Suppressor macrophage (primary cell): ENCODE measurements at regions not wholly inside any gene's neighbourhood (a gene's known extent, or its start where the extent isn't known, plus 50 kb on each side); places are given as distances from the start of the nearest gene placed in this dataset.
"Not testable (repeated sequence)": the region's sequence is repeated elsewhere in the genome, so short reads cannot be mapped to it uniquely, and the experiment has no call there.

ENCODE experiments used
- DNase-seq, 4 experiments: peaks; one replicate each; pipeline ENCODE4 v3.0.0-alpha.2; 2020 to 2022

DNA sequence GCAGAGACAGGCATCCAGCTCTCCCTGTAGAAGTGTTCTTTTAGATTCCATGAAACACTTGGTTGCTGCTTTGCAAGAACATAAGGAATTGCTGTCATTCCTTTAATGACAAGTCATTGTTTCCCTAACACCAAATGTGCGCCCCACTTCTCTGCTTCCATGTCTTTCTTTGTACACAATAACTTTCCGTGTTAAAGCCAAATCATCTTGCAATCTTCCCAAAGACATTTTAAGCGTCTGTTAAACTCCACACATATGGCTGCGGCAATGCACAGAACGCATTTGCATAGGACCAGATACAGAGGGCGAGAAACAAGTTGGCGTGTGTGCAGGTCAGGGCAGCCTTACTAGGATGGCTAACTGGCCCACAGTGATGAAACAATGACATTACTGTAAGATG is 399.3 kb upstream of the PRKCQ start:
- no peak for DNase-seq

DNA sequence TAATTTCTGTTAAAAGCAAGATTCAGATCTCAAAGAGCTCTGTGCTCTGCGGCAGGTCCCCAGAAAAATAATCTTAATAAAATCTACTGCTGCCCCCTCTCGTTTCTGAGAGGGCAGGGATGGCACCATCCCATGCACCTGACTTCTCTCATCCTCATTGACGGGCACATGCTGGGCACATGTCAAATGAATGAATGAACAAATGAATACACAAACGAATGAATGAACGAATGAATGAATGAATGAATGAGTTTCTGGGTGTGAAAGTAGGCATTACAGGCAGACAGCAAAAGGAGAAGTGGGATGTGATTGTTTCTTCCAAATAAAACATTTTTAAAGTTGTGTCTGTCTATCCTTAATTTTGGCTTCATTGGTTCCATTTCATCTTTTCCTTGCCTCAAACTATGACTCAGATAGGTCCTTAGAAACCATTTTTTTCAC is 398.1 kb upstream of the PRKCQ start:
- no peak for DNase-seq

DNA sequence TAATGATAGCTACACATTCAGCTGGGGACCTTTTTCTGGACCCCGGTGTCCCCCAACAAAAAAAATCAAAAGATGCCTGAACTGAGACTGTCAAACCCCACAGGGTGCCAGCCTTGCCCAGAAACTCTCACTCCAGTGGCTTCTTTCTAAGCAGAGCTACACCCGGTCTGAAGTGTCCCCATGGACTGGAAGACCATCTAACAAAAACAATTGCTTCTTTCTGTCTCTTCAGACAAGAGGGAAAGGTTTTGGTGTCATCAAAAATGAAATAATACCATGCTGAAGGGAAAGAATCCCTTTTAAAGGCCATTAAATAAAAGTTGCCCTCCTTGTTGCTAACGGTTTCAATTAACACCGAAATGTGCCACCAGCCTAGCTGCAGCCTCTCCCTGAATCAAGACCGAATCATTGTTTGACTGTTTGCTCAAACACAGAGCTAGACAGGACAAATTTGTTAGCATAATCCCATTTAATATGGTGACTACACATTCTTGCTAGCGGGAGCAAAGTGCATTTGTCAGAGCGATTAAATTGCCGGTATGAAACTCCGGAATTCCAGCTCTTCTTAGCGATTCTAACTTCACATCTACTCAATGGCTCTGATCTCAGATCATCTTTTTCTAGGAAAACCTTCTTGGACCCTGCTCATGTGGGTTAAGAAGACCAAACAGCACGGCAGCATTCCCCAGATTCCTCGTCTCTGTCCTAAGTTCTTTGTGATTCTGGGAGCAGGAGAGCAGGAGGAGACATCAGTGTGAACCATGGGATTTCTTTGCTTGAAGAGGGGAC is 397.5 kb upstream of the PRKCQ start:
- DNase-seq: no peak

DNA sequence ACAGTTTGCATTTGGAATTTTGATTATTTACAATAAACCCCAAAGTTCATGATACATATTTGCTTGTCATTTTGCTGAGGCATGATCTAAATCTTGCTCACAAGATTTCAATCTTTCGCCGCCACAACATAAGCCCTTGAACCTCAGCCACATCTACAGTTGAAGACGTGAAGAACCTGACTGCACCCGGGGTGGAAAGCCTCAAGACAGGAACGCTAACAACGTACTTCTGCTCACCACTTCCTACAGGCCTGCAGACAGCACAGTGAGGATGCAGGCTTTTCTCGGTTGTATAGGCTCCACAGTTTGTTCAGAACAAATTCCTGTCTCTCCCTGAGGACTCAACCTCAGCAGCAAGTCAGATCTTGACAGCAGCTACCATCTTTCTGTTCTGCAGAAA is 393.8 kb upstream of the PRKCQ start:
- DNase-seq: peak; percentile 11 to 47 (median 30)

DNA sequence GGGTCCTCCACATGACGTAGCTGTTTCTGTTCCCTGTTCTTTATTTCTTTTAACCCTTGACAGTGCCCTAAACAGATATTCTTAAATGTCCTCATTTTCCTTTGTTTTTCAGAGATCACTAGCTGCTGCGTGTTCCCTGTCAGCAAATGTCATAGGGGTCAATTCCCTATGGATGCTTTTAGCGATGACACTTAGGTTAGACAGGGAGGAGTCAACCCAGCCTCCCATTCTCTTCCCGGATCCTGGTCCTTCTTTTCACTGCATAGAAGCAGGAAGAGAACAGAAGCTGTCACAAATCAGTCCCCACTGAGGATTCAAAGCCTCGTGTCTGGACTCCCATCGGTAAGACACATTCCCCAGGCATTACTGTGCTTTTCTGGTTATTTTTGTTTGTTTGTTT is 392.1 kb upstream of the PRKCQ start:
- DNase-seq: no peak

DNA sequence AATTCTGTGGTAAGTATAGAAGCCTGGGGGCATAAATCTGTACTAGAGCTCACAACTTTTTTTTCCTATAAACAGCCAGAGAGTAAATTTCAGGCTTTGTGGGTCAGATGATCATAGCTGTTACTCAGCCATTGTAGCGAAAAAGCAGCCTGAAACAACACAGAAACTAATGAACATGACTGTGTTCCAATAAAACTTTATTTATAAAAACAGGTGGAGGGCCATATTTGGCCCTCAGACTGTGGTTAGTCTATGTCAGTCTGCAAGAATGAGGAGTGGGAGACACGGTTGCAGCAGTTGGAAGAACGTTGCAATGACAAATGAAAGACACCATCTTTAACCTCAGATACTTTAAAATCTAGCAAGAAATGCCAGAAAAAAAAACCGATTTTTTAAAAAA is 389.6 kb upstream of the PRKCQ start:
- no peak for DNase-seq

DNA sequence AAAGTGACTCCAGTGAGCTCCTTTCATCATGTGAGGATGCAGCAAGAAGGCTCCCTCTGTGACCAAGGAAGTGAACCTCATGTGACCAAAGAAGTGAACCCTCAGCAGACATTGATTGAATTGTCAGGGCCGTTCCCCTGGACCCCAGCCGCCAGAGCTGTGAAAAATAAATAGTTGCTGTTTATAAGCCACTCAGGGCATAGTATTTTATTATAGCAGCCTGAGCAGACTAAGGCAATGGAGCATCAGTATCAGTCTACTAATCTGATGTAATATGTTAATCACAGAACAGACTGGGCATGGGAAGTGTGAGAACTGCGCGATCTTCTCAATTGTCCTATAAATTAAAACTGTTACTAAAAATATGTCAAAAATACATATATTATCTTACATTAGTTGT is 384.5 kb upstream of the PRKCQ start:
- no peak for DNase-seq

DNA sequence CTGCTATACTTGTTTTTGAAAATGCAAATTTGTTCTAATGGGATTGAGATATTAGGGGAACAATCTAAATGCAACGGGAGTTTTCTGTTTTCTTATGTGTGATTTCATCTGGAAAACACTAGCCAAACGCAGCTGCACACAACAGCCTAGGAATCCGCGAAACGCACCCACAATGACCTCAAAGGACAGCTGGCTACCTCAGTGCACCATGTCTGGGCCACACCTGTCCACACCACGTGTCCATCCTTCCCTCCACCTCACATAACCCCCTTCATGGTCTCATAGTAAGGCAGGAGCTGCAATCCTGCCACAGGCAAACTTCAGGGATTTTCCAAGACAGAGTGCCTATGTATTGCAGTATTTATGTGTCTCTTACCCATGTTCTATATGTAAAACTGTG is 382.5 kb upstream of the PRKCQ start:
- DNase-seq: no peak

DNA sequence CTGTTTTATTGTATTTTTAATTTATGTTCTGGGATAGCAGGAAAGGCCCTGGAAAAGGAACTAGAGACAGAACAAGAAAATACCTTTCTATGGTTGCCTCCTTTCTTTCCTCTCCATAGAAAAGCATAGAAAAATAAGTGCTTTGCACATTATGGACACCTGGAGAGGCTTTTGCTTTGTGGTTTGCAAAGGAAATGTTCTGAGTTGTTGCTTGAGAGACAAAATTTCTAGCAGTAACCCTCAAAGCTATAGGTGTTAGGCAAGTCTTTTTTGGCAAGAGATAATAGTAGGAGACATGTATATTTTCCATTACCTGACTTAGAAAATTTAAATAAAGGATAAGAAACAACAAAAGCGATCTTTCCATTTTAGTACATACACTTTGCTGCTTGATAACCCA is 378.6 kb upstream of the PRKCQ start:
- DNase-seq: no peak

DNA sequence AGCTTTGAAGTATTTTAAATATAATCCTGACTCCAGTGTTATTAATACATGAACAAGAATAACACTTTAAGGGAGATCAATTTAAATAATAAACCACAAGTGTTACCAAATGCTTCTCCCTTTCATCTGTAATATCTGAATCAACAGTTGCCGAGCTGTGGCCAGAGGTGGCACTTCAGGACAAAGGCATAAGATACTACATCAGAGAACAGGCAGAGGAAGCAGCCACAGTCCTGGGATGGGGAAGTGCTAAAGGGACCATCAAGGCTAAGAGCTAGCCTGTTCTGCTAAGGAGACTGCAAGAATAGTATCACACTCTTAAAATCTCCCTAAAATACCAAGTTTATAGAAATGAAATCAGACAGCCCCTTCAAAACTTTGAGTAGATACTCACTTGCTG is 378.2 kb upstream of the PRKCQ start:
- DNase-seq: peak; percentile 56 to 72 (median 66)

DNA sequence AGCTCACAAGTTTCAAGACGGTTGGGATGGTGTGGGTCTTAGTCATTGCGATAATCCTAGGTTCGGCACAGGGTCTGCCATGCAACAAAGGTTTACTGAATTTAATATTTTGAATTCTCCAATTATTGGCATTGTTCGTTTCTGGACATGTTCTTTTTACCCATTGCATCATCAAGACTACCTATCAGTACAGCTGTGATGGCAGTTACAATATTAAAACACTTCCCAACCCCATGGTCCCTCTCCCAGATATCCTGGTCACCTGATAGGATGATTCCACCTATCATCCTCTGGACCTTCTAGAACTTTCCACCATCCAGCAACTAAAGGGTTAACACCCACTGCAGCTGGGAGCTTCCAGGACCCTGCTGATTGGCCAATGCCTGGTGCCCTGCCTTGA is 377.8 kb upstream of the PRKCQ start:
- no peak for DNase-seq

DNA sequence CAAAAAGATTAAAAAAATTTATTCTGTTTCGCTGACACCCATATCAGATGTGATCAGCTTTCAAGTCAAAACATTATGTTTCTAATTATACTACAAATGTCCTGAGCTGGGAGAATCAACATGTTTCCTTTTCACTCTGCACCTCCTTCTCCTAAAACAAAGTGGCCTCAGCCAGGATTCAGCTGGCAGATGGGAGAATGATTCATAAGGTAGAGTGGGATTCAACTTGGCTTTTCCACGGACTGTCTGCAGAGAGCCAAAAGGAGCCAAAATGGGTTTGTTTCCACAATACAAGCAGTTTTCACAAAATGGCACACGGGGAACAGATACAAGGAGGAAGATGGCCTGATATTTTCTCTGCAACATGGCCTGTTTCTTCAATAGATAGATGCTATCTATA is 376.5 kb upstream of the PRKCQ start:
- DNase-seq: no peak

DNA sequence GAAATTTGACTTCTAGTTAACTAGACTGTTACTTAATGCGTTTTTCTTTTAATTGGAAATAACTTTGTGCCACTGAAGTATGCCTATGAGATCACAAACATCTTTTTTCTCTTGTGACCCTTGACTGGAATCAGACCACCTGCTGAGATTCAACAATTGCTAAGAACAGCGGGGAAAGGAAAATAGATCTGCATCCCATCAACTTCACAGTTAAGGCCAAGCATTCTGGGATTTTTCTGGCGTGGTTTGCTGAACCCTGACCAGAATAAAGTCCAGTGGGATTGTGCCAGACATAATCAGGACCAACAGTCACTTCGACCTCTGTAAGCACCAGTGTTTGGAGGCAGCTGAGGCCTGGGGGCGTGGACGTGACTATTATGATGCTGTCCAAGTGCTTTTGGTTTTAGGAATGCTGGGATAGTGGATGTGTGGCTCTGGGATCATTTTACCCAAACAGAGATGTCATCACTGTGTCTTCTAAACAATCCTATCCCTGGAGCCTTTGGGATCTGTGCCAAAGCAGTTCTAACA is 373.3 kb upstream of the PRKCQ start:
- no peak for DNase-seq

DNA sequence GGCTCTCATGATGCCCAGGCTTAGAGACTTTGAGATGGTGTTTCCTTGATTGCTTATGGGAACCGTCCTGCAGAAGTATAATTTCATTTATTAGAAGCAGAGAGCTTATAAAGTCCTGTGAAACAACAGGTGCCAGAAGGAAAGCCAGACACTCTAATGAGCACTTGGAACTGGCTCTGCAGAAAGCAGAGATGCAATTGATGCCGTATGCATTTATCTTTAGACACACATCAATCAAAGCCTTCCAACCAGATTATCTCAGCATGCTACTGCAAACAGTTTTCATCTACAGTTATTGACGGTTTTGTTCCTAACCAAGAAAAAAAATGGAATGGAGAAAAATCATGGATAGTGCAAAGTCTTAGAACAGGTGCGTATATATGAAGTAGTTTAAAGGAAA is 371.7 kb upstream of the PRKCQ start:
- no peak for DNase-seq

DNA sequence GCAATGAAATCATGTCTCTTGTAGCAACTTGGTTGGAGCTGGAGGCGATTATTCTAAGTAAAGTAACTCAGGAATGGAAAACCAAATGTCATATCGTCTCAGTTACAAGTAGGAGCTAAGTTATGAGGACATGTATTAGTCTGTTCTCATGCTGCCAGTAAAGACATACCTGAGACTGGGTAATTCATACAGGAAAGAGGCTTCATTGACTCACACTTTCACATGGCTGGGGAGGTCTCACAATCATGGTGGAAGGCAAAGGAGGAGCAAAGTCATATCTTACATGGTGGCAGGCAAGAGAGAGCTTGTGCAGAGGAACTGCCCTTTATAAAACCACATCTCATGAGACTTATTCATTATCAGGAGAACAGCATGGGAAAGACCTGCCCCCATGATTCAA is 370.1 kb upstream of the PRKCQ start:
- no peak for DNase-seq

DNA sequence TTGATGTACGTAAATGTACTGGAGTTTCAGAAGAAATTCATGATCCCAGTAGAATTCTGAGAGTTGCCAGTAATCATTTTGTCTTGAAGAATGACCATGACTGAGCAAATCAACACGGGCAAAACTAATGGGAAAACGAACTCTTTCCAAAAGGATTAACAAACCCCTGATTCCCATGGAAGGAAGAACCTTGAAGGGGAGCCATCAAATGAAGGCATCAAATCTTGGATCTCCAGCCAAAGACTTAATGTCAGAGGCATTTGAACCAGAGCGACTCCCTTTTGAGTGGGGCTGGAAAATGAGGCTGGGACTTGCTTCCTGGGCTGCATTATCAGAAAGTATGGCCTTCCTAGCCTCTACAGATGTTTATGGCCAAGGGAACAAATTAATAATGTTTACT is 364.4 kb upstream of the PRKCQ start:
- DNase-seq: no peak

DNA sequence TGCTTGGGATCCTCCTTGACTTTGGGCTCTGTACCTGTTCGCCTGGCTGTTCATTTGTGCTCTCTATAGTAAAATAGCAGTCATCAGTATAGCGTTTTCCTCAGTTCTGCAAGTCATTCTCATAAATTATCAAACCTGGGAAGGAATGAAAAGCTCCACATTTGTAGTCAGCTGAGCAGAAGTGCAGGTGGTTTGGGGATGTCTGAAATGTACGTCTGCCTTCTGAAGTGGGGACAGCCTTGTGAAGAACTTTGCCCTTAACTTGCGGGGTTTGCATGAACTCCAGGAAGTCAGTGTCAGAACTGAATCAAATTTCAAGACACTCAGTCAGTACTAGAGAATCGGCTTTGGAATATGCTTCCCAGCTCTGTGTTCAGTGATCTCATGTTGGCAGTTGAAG is 358.3 kb upstream of the PRKCQ start:
- DNase-seq: no peak

DNA sequence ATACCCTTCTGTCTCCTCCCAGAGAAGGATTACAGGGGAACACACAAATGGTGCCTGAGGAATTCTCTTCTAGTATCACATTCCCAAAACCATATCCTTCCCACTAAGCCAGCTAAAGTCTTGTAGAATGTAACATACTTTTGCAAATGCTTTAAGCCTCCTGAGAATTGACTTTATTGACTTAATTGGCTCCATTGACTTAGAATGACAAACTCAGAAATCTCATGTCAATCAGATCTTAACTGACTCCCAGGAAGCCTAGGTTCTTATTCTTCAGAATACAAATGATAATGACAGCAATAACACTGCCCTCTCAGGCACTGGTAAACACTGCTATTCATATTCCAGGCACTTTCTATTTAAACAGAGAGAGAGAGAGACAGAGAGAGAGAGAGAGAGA is 356.9 kb upstream of the PRKCQ start:
- DNase-seq: no peak

DNA sequence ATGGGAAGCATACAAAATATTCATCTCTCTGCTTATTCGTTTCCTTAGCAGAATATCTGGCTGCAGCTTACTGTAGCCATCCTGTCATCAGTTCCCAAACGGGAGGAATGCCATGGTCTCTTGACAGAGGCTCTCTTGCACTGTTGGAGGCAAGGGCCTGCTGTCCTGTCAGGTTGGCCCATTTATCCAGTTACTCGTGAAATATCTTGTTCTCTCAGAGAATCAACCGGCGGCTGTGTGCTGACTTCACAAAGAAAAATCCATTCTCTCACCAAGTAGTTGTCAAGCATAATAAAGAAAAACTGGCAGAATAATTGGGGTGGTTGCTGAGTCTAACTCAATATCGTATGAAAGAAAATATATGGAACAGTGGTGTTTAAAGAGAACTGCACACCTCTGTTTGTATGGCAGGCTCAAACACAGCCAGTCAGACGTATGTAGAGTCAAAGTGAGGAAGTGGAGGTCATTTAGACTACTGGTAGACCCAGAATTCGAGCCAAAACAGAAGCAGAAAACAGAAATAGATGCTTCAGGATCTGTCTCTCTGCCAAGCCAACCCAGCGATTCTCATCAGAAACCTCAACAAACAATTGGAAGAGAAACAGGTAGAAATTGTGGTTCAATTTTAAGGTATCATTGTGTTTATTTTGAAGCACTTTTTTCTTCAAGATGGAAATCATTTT is 349.2 kb upstream of the PRKCQ start:
- DNase-seq: peak; percentile 57 to 76 (median 71)

DNA sequence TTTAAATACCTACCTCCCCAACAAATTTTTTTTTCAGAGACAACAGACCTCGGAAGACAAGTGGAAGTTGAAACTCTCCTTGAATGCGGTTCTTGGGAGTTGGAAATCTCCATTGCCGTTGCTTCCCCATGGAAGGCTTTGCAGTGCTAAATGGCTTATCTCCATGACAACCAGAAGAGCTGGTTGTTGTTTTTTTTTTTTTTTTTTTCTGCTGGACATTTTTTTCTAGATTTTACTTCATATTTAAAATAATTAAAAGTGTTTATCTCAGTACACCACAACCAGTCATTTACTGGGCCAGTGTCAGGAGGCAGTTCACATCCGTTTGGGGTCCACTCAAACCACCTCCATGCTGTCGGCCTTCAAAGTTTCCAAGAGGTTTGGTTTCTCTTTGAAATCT is 348.5 kb upstream of the PRKCQ start:
- DNase-seq: peak; percentile 33 to 69 (median 63)

DNA sequence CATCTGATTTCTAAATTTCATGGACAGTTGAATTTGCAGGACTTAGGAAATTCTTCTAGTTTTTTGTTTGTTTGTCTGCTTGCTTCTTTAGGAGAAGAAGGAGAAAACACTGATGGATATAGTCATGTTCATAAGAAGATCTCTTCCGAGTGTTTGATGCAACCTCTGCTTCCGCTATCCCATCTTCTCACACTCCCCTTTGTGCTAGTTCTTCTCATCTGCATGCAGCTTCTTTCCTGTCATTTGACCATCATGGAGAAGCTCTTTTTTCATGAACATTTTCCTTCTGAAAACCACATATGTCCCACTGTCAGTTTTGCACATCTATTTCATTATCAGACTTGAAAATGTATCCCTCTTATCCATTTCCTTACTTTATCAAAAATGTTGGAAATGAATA is 346.9 kb upstream of the PRKCQ start:
- peak; percentile 64 to 89 (median 80) for DNase-seq

DNA sequence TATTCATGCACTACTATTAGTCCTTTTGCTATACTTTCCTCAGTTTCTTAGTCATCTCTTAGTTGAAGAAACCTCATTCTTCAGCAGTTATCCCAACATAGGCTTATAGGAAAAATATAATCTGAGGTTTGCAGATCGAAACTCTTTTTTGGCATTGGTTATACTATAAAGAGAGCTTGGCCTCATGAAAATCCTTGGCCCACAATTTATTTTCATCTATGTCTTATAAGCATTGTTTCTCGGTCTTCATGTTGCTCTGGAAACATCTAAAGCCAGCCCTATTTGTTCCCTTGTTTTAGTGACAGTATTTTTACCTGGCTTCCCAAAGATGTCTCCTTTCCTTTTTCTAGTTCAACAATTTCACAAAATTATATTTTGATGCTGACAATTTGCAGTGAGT is 345.1 kb upstream of the PRKCQ start:
- no peak for DNase-seq

DNA sequence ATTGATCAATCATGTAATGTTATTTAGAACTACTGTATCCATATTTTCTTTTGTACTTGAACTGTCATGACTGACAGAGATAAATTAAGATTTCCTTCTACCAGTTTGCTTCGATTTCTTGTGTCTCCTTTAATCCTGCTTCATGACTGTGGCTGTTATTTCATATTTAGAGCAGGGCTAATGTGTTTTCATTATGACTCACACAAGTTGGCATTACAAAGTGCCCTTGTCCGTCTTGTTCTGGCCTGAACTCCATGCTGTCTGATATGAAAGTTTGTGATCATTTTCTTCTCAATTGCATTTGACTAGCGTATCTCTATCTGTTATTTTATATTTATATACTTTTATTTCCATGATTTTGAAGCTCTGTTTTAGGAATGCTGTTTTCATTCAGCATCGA is 344.1 kb upstream of the PRKCQ start:
- peak in 2 of 4 experiments; percentile 31 to 36 for DNase-seq

DNA sequence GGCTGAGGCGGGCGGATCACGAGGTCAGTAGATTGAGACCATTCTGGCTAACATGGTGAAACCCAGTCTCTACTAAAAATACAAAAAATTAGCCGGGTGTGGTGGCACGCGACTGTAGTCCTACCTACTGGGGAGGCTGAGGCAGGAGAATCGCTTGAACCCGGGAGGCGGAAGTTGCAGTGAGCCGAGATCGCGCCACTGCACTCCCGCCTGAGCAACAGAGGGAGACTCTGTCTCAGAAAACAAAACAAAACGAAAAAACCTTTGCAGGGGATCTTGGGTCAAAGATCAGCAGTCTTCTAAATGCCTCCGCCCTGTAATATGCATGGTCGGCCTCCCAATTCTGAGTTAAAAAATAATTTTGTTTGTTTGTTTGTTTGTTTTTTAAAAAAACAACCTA is 340.9 kb upstream of the PRKCQ start:
- not testable (repeated sequence) for DNase-seq
